ENCODE measurements at regions not wholly inside any gene's neighbourhood (a gene's known extent, or its start where the extent isn't known, plus 50 kb on each side); places are given as distances from the start of the nearest gene placed in this dataset.

DNA sequence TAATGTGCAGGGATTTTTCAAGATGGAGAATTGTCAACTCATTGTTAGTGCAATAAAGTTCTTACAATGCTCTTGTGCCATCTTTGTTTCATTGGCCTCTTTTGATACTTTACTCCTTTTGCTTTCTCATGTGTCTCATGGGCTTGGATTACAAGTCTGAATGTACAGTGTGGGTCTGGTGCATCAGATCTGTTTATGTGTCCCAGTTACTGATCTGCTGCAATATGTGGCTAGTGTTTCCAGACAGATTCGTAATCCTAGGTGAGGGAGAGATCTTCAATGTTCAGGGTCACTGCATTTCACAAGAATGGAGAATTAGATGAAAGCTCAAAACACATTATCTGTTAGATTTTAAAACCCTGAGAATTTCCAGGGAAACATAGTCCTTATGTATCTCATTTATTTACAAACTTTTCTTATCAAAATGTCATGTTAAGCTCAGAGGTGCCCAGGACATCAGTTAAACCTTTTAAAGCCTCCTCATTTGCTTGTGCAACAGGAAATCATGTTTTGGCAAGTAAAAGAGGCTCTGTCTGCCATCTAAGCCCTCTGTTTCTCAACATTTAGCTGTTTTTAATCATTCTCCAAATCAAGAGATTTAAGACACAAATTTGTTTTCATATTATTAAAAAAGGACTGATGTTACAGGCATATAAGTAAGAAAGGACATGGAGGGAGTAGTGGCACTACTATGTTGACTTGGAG is 108.1 kb downstream of the NUP35 start (continued):
- TF ChIP-seq, protein P1, sequence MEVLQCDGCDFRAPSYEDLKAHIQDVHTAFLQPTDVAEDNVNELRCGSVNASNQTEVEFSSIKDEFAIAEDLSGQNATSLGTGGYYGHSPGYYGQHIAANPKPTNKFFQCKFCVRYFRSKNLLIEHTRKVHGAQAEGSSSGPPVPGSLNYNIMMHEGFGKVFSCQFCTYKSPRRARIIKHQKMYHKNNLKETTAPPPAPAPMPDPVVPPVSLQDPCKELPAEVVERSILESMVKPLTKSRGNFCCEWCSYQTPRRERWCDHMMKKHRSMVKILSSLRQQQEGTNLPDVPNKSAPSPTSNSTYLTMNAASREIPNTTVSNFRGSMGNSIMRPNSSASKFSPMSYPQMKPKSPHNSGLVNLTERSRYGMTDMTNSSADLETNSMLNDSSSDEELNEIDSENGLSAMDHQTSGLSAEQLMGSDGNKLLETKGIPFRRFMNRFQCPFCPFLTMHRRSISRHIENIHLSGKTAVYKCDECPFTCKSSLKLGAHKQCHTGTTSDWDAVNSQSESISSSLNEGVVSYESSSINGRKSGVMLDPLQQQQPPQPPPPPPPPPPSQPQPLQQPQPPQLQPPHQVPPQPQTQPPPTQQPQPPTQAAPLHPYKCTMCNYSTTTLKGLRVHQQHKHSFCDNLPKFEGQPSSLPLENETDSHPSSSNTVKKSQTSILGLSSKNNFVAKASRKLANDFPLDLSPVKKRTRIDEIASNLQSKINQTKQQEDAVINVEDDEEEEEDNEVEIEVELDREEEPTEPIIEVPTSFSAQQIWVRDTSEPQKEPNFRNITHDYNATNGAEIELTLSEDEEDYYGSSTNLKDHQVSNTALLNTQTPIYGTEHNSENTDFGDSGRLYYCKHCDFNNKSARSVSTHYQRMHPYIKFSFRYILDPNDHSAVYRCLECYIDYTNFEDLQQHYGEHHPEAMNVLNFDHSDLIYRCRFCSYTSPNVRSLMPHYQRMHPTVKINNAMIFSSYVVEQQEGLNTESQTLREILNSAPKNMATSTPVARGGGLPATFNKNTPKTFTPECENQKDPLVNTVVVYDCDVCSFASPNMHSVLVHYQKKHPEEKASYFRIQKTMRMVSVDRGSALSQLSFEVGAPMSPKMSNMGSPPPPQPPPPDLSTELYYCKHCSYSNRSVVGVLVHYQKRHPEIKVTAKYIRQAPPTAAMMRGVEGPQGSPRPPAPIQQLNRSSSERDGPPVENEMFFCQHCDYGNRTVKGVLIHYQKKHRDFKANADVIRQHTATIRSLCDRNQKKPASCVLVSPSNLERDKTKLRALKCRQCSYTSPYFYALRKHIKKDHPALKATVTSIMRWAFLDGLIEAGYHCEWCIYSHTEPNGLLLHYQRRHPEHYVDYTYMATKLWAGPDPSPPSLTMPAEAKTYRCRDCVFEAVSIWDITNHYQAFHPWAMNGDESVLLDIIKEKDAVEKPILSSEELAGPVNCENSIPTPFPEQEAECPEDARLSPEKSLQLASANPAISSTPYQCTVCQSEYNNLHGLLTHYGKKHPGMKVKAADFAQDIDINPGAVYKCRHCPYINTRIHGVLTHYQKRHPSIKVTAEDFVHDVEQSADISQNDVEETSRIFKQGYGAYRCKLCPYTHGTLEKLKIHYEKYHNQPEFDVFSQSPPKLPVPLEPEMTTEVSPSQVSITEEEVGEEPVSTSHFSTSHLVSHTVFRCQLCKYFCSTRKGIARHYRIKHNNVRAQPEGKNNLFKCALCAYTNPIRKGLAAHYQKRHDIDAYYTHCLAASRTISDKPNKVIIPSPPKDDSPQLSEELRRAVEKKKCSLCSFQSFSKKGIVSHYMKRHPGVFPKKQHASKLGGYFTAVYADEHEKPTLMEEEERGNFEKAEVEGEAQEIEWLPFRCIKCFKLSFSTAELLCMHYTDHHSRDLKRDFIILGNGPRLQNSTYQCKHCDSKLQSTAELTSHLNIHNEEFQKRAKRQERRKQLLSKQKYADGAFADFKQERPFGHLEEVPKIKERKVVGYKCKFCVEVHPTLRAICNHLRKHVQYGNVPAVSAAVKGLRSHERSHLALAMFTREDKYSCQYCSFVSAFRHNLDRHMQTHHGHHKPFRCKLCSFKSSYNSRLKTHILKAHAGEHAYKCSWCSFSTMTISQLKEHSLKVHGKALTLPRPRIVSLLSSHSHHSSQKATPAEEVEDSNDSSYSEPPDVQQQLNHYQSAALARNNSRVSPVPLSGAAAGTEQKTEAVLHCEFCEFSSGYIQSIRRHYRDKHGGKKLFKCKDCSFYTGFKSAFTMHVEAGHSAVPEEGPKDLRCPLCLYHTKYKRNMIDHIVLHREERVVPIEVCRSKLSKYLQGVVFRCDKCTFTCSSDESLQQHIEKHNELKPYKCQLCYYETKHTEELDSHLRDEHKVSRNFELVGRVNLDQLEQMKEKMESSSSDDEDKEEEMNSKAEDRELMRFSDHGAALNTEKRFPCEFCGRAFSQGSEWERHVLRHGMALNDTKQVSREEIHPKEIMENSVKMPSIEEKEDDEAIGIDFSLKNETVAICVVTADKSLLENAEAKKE (CRISPR knock-in tag; IDR thresholded peaks at IDR 0.05) = no peak

DNA sequence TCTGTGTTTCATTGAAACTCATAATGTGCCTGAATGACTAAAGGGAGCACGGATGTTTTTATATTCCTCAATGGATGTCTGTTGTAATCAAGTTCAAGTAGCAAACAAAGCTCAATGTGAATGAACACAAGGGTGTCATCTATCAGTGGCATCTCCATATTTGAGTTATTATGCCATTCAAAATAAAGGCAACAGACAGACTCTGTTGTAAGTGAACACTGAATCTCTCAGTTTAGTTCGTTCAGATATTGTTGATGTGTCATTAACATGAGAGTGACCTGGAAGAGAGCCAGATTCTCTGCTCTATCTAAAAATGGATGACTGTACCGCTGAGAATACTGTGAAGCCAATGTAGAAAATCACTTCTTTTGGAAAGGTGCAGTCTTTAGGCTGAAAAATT is 118.7 kb downstream of the NUP35 start:
- Histone ChIP-seq H3K27me3 (ENCODE audit: insufficient read depth) (no peaks in the 10 kb centered on the region), H2AFZ (no peak overlapping the region), H3K27ac (ENCODE audit: low read depth) (no peak overlapping the region), H3F3A (replicated peaks; ENCODE audit: low read depth) (no peaks in the 10 kb centered on the region), H3K4me1 (ENCODE audit: insufficient read depth) (no peaks in the 10 kb centered on the region), H3K79me2 (replicated peaks; ENCODE audit: insufficient read depth) (no peaks in the 10 kb centered on the region), H4K20me1 (replicated peaks; ENCODE audit: insufficient read depth) (no peaks in the 10 kb centered on the region), H3K4me2 (no peak overlapping the region), H3K9me2 (ENCODE audit: insufficient read depth) (no peaks in the 10 kb centered on the region), H3K36me3 (ENCODE audit: insufficient read depth) (no peaks in the 10 kb centered on the region), H3K4me3 (no peak overlapping the region)
- Mint-ChIP-seq H3K27me3 (ENCODE audit: insufficient read depth, low read depth, poor library complexity) (peaks cover 4% of the 10 kb centered on the region), H3K4me3 (no peak overlapping the region), H3K36me3 (ENCODE audit: low read depth) (no peaks in the 10 kb centered on the region), H3K27ac (no peak overlapping the region), H3K4me1 (peaks cover 5% of the 10 kb centered on the region; the same call in 2 of the 3 replicates), H3K9me3 (no peaks in the 10 kb centered on the region)
- TF ChIP-seq EZH2 (IDR thresholded peaks at IDR 0.05; ENCODE audit: low read depth, unreplicated experiment) = no peak
- TF ChIP-seq, protein P2, sequence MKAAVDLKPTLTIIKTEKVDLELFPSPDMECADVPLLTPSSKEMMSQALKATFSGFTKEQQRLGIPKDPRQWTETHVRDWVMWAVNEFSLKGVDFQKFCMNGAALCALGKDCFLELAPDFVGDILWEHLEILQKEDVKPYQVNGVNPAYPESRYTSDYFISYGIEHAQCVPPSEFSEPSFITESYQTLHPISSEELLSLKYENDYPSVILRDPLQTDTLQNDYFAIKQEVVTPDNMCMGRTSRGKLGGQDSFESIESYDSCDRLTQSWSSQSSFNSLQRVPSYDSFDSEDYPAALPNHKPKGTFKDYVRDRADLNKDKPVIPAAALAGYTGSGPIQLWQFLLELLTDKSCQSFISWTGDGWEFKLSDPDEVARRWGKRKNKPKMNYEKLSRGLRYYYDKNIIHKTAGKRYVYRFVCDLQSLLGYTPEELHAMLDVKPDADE (IDR thresholded peaks at IDR 0.05) = no peak
- TF ChIP-seq POLR2AphosphoS5 (IDR thresholded peaks at IDR 0.05; ENCODE audit: low read depth) = no peak
- TF ChIP-seq STAT1 (IDR thresholded peaks at IDR 0.05; ENCODE audit: unreplicated experiment) = no peak
- TF ChIP-seq JUNB (IDR thresholded peaks at IDR 0.05; ENCODE audit: unreplicated experiment) = no peak
- TF ChIP-seq NANOG (IDR thresholded peaks at IDR 0.05; ENCODE audit: borderline replicate concordance) = no peak
- no peak for TF ChIP-seq CTCF (conservative IDR thresholded peaks at IDR 0.05; ENCODE audit: low read depth in 2 of 2)
- no peak for TF ChIP-seq CREB1 (CRISPR knock-in tag; IDR thresholded peaks at IDR 0.05; ENCODE audit: low read depth)
- no peak for TF ChIP-seq EZH2phosphoT487 (IDR thresholded peaks at IDR 0.05; ENCODE audit: unreplicated experiment)
- ATAC-seq (no peak), DNase-seq (ENCODE audit: low spot score) (no peak)

Measured in GM23338 (cell line).